NCI-H2029 (cell line): ENCODE measurements at regions not wholly inside any gene's neighbourhood (a gene's known extent, or its start where the extent isn't known, plus 50 kb on each side); places are given as distances from the start of the nearest gene placed in this dataset.

Experiments used
- DNase-seq: peaks from one replicate; lab custom pipeline; 2025; lab: John Stamatoyannopoulos, UW

GRCh38 chr21:24220446-24220845 is 1386.8 kb downstream of the MRPL39 start:
- DNase-seq, result no peak

GRCh38 chr21:24217151-24217550 is 1390.1 kb downstream of the MRPL39 start:
- no peak for DNase-seq

- no peak for DNase-seq
Measured at GRCh38 chr21:24210130-24210529, 1397.2 kb downstream of the MRPL39 start.

GRCh38 chr21:24208562-24209260 is 1398.6 kb downstream of the MRPL39 start:
- no peak for DNase-seq

- no peak for DNase-seq
Measured at GRCh38 chr21:24205319-24205718, 1402.0 kb downstream of the MRPL39 start.

GRCh38 chr21:24204641-24205040 is 1402.6 kb downstream of the MRPL39 start:
- DNase-seq, result no peak

- no peak for DNase-seq
Measured at GRCh38 chr21:24200052-24200451, 1407.2 kb downstream of the MRPL39 start.

GRCh38 chr21:24197923-24198322 is 1409.4 kb downstream of the MRPL39 start:
- DNase-seq, result no peak

- DNase-seq, result no peak
Measured at GRCh38 chr21:24197132-24197643, 1410.1 kb downstream of the MRPL39 start.

- no peak for DNase-seq
Measured at GRCh38 chr21:24188506-24188905, 1418.8 kb downstream of the MRPL39 start.

DNA sequence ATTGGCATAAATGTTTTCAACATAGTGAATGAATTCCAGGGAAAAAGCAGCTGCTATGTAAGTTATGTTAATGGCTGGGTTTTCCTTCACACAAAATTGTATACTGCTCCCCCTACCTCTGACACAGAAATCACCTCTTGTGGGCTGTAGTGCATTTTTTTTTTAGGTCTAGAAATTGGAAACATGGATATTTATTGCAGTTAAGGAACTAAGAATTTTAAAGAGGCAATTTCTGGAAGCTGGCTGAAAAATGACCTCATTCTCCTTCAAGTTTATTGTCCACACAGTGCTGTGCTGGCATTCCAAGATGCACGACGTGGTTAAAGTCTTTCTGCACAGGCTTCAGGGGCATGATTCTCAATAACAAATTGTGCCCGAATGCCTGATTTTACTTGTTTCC is 1424.2 kb downstream of the MRPL39 start:
- no peak for DNase-seq

- DNase-seq, result no peak
Measured at GRCh38 chr21:24179110-24179509, 1428.2 kb downstream of the MRPL39 start.

DNA sequence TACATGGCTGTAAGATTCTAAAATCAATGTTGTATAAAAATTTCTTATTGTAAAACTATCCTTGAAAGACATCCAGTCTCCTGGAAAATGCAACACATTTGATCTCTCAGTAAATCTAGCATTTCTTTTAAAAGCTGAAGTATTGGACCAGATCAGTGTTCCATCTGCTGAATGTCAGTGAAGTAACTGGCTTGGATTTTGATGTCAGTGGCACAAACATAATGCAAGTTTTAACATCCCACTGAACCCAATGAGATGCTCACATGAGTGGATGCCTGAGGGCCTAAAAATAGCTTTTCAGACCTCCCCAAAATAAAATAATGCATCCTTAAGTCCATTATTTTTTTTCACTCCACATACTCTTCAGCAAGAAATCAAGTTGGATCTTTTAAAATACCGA is 1432.2 kb downstream of the MRPL39 start:
- DNase-seq, result no peak

GRCh38 chr21:24171736-24172135 is 1435.5 kb downstream of the MRPL39 start:
- no peak for DNase-seq

DNA sequence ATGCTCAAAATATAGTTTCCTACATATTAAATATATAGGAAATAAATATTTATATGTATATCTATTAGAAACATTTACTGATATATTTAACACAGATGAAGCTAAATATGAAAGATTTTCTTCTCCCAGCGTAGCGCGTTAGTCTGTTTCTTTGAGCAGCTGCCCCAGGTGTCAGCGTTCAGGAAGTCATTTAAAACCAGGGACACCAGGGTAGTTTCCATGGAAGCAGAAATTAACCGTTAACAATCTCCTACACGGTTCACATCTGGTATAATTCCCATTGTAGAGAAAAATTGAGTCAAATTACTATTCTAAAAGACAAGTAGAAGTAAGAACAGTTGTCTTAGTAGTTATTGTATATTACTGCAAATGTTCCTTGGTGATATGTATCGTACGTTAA is 1443.7 kb downstream of the MRPL39 start:
- DNase-seq, result no peak

DNA sequence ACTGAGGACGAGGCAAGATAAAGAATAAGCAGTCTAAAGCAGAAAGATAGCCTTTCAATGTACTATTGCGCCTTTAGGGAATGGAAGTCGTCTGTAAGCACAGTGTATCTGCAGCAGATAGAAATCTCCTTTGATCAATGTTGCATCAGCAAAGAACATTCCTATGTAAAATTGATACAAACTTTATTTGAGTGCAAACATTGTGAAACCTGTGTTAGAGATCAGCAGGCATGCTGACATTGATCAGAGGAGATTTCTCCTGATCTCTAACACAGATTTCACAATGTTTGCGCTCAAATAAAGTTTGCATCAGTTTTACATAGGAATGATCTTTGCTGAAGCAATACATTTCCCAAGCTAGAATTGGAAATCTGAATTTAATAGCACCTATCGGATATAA is 1446.8 kb downstream of the MRPL39 start:
- DNase-seq, result no peak

DNA sequence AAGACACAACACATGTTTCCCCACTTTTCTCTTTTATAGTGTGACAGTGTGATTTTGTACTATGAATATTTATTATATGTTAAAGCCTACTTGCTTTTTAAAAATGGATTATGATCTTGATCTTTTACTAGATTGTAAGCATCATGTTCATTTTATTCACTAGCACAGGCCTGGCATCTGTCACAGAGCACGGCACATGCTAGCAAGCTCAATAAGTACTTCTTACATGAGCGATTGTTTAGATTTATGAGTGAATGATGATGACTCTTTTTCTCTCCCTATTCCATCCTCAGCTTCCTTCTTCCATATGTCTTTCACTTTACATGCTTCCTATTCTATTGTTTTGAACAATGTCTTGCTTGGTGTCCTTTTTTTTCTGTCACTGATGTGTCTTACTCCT is 1454.1 kb downstream of the MRPL39 start:
- DNase-seq, result no peak

- DNase-seq, result no peak
Measured at GRCh38 chr21:24150753-24151152, 1456.5 kb downstream of the MRPL39 start.

GRCh38 chr21:24148461-24148860 is 1458.8 kb downstream of the MRPL39 start:
- no peak for DNase-seq

DNA sequence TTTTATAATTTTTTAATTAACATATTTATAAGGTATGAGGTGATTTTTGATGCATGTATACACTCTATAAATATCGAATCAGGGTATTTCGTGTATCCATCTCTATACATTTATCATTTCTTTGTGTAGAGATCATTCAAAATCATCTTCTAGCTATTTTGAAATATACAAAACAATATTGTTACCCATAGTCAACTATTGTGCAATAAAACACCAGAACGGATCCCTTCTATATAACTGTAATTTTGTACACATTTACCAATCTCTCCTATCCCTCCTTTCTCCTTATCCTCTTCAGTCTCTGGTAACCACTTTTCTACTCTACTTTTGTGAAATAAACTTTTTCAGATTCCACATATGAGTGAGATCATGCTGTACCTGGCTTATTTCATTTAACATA is 1459.6 kb downstream of the MRPL39 start:
- DNase-seq, result no peak

- DNase-seq, result no peak
Measured at GRCh38 chr21:24131056-24131455, 1476.2 kb downstream of the MRPL39 start.

GRCh38 chr21:24127651-24128050 is 1479.6 kb downstream of the MRPL39 start:
- DNase-seq, result no peak

- no peak for DNase-seq
Measured at GRCh38 chr21:24123785-24124184, 1483.5 kb downstream of the MRPL39 start.

GRCh38 chr21:24118738-24119459 is 1488.4 kb downstream of the MRPL39 start:
- DNase-seq, result no peak
